Hepatocyte (in vitro differentiated cells): ENCODE measurements at regions not wholly inside any gene's neighbourhood (a gene's known extent, or its start where the extent isn't known, plus 50 kb on each side); places are given as distances from the start of the nearest gene placed in this dataset.

Experiments used
- EZH2 ChIP-seq: fragments of 200-600 bp; sonication (generic); IDR thresholded peaks from 2 replicates; pipeline ENCODE4 v1.6.1; 2016; ENCODE audit warnings: antibody characterized with exemption, mild to moderate bottlenecking, borderline replicate concordance
- EZH2phosphoT487 ChIP-seq: fragments of 200-600 bp; sonication (generic); IDR thresholded peaks from one replicate; pipeline ENCODE4 v1.6.1; 2018; ENCODE audit warnings: antibody characterized with exemption, mild to moderate bottlenecking, low read depth, moderate library complexity; ENCODE audit not compliant: unreplicated experiment, severe bottlenecking
- TF ChIP-seq, protein P1 (sequence below): fragments of 200-600 bp; sonication (generic); IDR thresholded peaks from 2 replicates; pipeline ENCODE4 v1.5.1; 2016; ENCODE audit warnings: antibody characterized with exemption, mild to moderate bottlenecking; ENCODE audit not compliant: poor library complexity

DNA sequence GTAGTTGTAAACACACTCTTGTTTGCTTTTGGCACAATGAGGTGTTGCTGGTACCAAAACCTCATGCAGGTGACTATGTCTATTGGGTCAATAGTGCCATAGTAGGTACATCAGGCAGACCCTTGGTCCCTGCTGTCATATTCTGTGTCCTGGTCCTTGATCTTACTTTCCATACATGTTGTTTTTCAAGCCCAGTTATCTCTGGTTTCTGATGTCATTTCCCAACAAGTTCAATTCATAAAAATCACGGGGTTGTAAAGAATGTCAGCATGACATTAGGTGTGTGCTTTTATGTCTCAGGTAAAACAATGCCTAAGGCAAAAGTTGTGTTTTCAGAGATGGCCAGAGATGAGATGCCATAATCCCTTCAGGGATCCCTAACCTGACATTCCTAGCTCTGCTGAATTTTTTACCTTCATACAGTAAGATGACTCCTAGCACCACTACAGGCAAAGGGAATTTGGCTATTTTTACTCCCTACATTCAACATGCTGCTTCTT is 390.3 kb upstream of the PKN2 start:
- TF ChIP-seq EZH2 (no peak), EZH2phosphoT487 (no peak)
- TF ChIP-seq, protein P1, sequence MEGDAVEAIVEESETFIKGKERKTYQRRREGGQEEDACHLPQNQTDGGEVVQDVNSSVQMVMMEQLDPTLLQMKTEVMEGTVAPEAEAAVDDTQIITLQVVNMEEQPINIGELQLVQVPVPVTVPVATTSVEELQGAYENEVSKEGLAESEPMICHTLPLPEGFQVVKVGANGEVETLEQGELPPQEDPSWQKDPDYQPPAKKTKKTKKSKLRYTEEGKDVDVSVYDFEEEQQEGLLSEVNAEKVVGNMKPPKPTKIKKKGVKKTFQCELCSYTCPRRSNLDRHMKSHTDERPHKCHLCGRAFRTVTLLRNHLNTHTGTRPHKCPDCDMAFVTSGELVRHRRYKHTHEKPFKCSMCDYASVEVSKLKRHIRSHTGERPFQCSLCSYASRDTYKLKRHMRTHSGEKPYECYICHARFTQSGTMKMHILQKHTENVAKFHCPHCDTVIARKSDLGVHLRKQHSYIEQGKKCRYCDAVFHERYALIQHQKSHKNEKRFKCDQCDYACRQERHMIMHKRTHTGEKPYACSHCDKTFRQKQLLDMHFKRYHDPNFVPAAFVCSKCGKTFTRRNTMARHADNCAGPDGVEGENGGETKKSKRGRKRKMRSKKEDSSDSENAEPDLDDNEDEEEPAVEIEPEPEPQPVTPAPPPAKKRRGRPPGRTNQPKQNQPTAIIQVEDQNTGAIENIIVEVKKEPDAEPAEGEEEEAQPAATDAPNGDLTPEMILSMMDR = no peak
